Neural cell (in vitro differentiated cells): ENCODE measurements at regions not wholly inside any gene's neighbourhood (a gene's known extent, or its start where the extent isn't known, plus 50 kb on each side); places are given as distances from the start of the nearest gene placed in this dataset.

Source experiments
- EP300 ChIP-seq: fragments of 450-650 bp; conservative IDR thresholded peaks from 2 replicates; pipeline ENCODE4 v1.6.1; 2014; ENCODE audit warnings: antibody characterized with exemption, mild to moderate bottlenecking, moderate library complexity; ENCODE audit not compliant: poor library complexity, severe bottlenecking
- EZH2 ChIP-seq: fragments of 200-600, 300-800 bp; shearing (Covaris generic), sonication (generic); IDR thresholded peaks from 2 replicates; pipeline ENCODE4 v1.6.1; 2014; ENCODE audit warnings: antibody characterized with exemption, low read length, borderline replicate concordance, mild to moderate bottlenecking; ENCODE audit not compliant: insufficient read depth, poor library complexity, severe bottlenecking
- POLR2AphosphoS5 ChIP-seq: IDR thresholded peaks from 2 replicates; pipeline ENCODE4 v1.6.1; 2012
- TF ChIP-seq, protein P1 (sequence below): fragments of 450-650 bp; IDR thresholded peaks from 2 replicates; pipeline ENCODE4 v1.5.1; 2014; ENCODE audit warnings: antibody characterized with exemption, mild to moderate bottlenecking, moderate library complexity; ENCODE audit not compliant: poor library complexity, severe bottlenecking
- TF ChIP-seq, protein P2 (sequence below): IDR thresholded peaks from 2 replicates; pipeline ENCODE4 v1.6.1; 2012; ENCODE audit warnings: borderline replicate concordance

DNA sequence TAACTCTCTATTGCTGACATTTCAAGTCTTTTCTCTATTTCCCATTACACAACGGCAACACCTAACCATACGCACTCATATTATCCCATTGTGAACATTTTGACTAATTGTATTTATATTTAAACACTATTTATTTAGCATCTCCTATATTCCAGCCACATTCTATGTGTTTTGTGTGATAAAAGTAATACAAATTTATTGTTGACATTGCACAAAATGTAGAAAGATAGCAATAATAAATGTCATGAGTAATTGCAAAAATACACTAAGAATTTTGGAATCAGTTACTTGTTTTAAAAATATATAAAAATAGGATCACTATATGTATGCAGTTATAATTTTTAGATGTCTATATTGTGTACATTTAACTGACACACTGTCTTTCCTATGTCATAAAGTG, 413.0 kb upstream of the PTPRD start:
- TF ChIP-seq, protein P1, sequence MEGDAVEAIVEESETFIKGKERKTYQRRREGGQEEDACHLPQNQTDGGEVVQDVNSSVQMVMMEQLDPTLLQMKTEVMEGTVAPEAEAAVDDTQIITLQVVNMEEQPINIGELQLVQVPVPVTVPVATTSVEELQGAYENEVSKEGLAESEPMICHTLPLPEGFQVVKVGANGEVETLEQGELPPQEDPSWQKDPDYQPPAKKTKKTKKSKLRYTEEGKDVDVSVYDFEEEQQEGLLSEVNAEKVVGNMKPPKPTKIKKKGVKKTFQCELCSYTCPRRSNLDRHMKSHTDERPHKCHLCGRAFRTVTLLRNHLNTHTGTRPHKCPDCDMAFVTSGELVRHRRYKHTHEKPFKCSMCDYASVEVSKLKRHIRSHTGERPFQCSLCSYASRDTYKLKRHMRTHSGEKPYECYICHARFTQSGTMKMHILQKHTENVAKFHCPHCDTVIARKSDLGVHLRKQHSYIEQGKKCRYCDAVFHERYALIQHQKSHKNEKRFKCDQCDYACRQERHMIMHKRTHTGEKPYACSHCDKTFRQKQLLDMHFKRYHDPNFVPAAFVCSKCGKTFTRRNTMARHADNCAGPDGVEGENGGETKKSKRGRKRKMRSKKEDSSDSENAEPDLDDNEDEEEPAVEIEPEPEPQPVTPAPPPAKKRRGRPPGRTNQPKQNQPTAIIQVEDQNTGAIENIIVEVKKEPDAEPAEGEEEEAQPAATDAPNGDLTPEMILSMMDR: no peak
- TF ChIP-seq EZH2: no peak
- no peak for TF ChIP-seq EP300
- TF ChIP-seq POLR2AphosphoS5: no peak
- TF ChIP-seq, protein P2, sequence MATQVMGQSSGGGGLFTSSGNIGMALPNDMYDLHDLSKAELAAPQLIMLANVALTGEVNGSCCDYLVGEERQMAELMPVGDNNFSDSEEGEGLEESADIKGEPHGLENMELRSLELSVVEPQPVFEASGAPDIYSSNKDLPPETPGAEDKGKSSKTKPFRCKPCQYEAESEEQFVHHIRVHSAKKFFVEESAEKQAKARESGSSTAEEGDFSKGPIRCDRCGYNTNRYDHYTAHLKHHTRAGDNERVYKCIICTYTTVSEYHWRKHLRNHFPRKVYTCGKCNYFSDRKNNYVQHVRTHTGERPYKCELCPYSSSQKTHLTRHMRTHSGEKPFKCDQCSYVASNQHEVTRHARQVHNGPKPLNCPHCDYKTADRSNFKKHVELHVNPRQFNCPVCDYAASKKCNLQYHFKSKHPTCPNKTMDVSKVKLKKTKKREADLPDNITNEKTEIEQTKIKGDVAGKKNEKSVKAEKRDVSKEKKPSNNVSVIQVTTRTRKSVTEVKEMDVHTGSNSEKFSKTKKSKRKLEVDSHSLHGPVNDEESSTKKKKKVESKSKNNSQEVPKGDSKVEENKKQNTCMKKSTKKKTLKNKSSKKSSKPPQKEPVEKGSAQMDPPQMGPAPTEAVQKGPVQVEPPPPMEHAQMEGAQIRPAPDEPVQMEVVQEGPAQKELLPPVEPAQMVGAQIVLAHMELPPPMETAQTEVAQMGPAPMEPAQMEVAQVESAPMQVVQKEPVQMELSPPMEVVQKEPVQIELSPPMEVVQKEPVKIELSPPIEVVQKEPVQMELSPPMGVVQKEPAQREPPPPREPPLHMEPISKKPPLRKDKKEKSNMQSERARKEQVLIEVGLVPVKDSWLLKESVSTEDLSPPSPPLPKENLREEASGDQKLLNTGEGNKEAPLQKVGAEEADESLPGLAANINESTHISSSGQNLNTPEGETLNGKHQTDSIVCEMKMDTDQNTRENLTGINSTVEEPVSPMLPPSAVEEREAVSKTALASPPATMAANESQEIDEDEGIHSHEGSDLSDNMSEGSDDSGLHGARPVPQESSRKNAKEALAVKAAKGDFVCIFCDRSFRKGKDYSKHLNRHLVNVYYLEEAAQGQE: no peak
